IMR-90 (cell line): ENCODE measurements at regions not wholly inside any gene's neighbourhood (a gene's known extent, or its start where the extent isn't known, plus 50 kb on each side); places are given as distances from the start of the nearest gene placed in this dataset.

Experiments used
- ATAC-seq: fragments of 200-7000 bp; cut with Tn5 transposase; 2 replicates; pipeline ENCODE4 v1.9.1; 2020; ENCODE audit warnings: low read depth, mild to moderate bottlenecking, moderate library complexity
- BruUV-seq: library from RNA; stranded (reverse); fragments of 400-500 nt; replicated peaks from 2 replicates; lab custom pipeline; 2021; lab: Mats Ljungman, UMichigan
- CTCF ChIA-PET: fragments of 300-600 bp; formaldehyde crosslinking; extraction: SDS; loops from one replicate; lab custom pipeline; 2021; ENCODE audit warnings: antibody characterized with exemption; lab: Yijun Ruan, JAX
- POLR2A ChIA-PET: fragments of 300-600 bp; sonication (Branson Sonifier 250); formaldehyde crosslinking; loops from one replicate; lab custom pipeline; 2022; ENCODE audit warnings: antibody characterized with exemption; ENCODE audit not compliant: unreplicated experiment; lab: Charles Lee
- DNase-seq: peaks from one replicate; pipeline ENCODE4 v3.0.0; 2013
- H2AFZ ChIP-seq: replicated peaks from 2 replicates; pipeline ENCODE3; 2013; ENCODE audit warnings: low read length, mild to moderate bottlenecking; ENCODE audit not compliant: poor library complexity
- H2AK5ac ChIP-seq: 2 replicates; pipeline ENCODE4 v1.6.1; 2013; ENCODE audit warnings: low read depth, low read length, inconsistent platforms
- H2AK9ac ChIP-seq: replicated peaks from 2 replicates; pipeline ENCODE3; 2013; ENCODE audit warnings: mild to moderate bottlenecking, low read depth, low read length, moderate library complexity; ENCODE audit not compliant: poor library complexity
- H2BK120ac ChIP-seq: 2 replicates; pipeline ENCODE4 v1.6.1; 2013; ENCODE audit warnings: low read depth, low read length, inconsistent platforms
- H2BK15ac ChIP-seq: 3 replicates; pipeline ENCODE4 v1.6.1; 2013; ENCODE audit warnings: low read depth, low read length, inconsistent platforms
- H2BK20ac ChIP-seq: 2 replicates; pipeline ENCODE4 v1.6.1; 2013; ENCODE audit warnings: low read depth, mild to moderate bottlenecking, inconsistent platforms, low read length, moderate library complexity
- H2BK5ac ChIP-seq: 2 replicates; pipeline ENCODE4 v1.6.1; 2013; ENCODE audit warnings: mild to moderate bottlenecking, low read depth, low read length, inconsistent platforms; ENCODE audit not compliant: poor library complexity, severe bottlenecking
- H3K14ac ChIP-seq: replicated peaks from 2 replicates; pipeline ENCODE4 v1.6.1; 2013; ENCODE audit warnings: low read depth, low read length, inconsistent platforms
- H3K18ac ChIP-seq: 2 replicates; pipeline ENCODE4 v1.6.1; 2013; ENCODE audit warnings: low read depth, low read length, control low read depth
- H3K23ac ChIP-seq: 2 replicates; pipeline ENCODE4 v1.6.1; 2013; ENCODE audit warnings: low read depth, low read length, inconsistent platforms
- H3K27ac ChIP-seq: 2 replicates; pipeline ENCODE4 v1.5.1; 2013; ENCODE audit warnings: mild to moderate bottlenecking, control low read depth, low read length; ENCODE audit not compliant: insufficient read depth
- H3K27me3 ChIP-seq: 2 replicates; pipeline ENCODE4 v1.6.1; 2013; ENCODE audit warnings: low read length; ENCODE audit not compliant: control insufficient read depth, insufficient read depth
- H3K36me3 ChIP-seq: 2 replicates; pipeline ENCODE4 v1.6.1; 2013; ENCODE audit warnings: low read length, mixed read lengths; ENCODE audit not compliant: control insufficient read depth, insufficient read depth
- H3K4ac ChIP-seq: 2 replicates; pipeline ENCODE4 v1.6.1; 2013; ENCODE audit warnings: low read depth, low read length, inconsistent platforms
- H3K4me1 ChIP-seq: 2 replicates; pipeline ENCODE4 v1.6.1; 2013; ENCODE audit warnings: low read length, mixed read lengths; ENCODE audit not compliant: control insufficient read depth, insufficient read depth
- H3K4me2 ChIP-seq: 2 replicates; pipeline ENCODE4 v1.6.1; 2013; ENCODE audit warnings: low read depth, mild to moderate bottlenecking, control low read depth, low read length, moderate library complexity
- H3K4me3 ChIP-seq: 2 replicates; pipeline ENCODE4 v1.5.1; 2013; ENCODE audit warnings: low read depth, mild to moderate bottlenecking, control low read depth, low read length, moderate library complexity; ENCODE audit not compliant: insufficient read depth
- H3K56ac ChIP-seq: 2 replicates; pipeline ENCODE4 v1.6.1; 2013; ENCODE audit warnings: low read length, inconsistent platforms; ENCODE audit not compliant: insufficient read depth; ENCODE audit errors: extremely low read depth
- H3K79me1 ChIP-seq, 2 experiments: 2 replicates each; pipeline ENCODE4 v1.6.1; 2013; ENCODE audit warnings: low read length in 2 of 2, inconsistent platforms in 1 of 2, low read depth in 1 of 2
- H3K9ac ChIP-seq: 2 replicates; pipeline ENCODE4 v1.6.1; 2013; ENCODE audit warnings: low read depth, low read length, control low read depth
- H3K9me1 ChIP-seq: 2 replicates; pipeline ENCODE4 v1.6.1; 2013; ENCODE audit warnings: low read length, inconsistent platforms; ENCODE audit not compliant: insufficient read depth
- H3K9me3 ChIP-seq: 2 replicates; pipeline ENCODE4 v1.6.1; 2013; ENCODE audit warnings: low read length; ENCODE audit not compliant: control insufficient read depth, insufficient read depth
- H4K20me1 ChIP-seq: 2 replicates; pipeline ENCODE4 v1.6.1; 2013; ENCODE audit warnings: low read length, inconsistent platforms; ENCODE audit not compliant: insufficient read depth
- H4K5ac ChIP-seq: 2 replicates; pipeline ENCODE4 v1.6.1; 2013; ENCODE audit warnings: mild to moderate bottlenecking, low read depth, low read length, control low read depth
- H4K8ac ChIP-seq, 2 experiments: 2 replicates each; pipeline ENCODE4 v1.6.1; 2013; ENCODE audit warnings: low read depth in 2 of 2, low read length in 2 of 2, control low read depth in 1 of 2, inconsistent platforms in 1 of 2
- H4K91ac ChIP-seq: 2 replicates; pipeline ENCODE4 v1.6.1; 2013; ENCODE audit warnings: low read depth, low read length, inconsistent platforms; ENCODE audit not compliant: insufficient read depth
- BHLHE40 ChIP-seq: fragments of 150-350 bp; IDR thresholded peaks from 2 replicates; pipeline ENCODE4 v1.6.1; 2016; ENCODE audit warnings: mild to moderate bottlenecking, low read depth, low read length
- CEBPB ChIP-seq: IDR thresholded peaks from 2 replicates; pipeline ENCODE4 v1.6.1; 2012; ENCODE audit warnings: low read depth, low read length, improper control_type of control experiment
- CHD1 ChIP-seq: IDR thresholded peaks from 2 replicates; pipeline ENCODE4 v1.6.1; 2012; ENCODE audit warnings: low read depth, low read length, improper control_type of control experiment
- ELK1 ChIP-seq: fragments of 150-350 bp; IDR thresholded peaks from 2 replicates; pipeline ENCODE4 v1.6.1; 2016; ENCODE audit warnings: low read depth, mild to moderate bottlenecking, low read length, moderate library complexity, borderline replicate concordance
- FOS ChIP-seq: fragments of 150-350 bp; IDR thresholded peaks from 2 replicates; pipeline ENCODE4 v1.6.1; 2016; ENCODE audit warnings: low read depth, low read length
- MAFK ChIP-seq: IDR thresholded peaks from 2 replicates; pipeline ENCODE4 v1.6.1; 2012; ENCODE audit warnings: low read depth, low read length, improper control_type of control experiment
- MAZ ChIP-seq: IDR thresholded peaks from 2 replicates; pipeline ENCODE4 v1.6.1; 2012; ENCODE audit warnings: low read depth, mild to moderate bottlenecking, low read length, improper control_type of control experiment, moderate library complexity, borderline replicate concordance
- MXI1 ChIP-seq: IDR thresholded peaks from 2 replicates; pipeline ENCODE4 v1.6.1; 2012; ENCODE audit warnings: low read depth, mild to moderate bottlenecking, low read length, moderate library complexity, borderline replicate concordance
- NFE2L2 ChIP-seq: fragments of 150-350 bp; IDR thresholded peaks from 2 replicates; pipeline ENCODE4 v1.6.1; 2016; ENCODE audit warnings: low read depth, mild to moderate bottlenecking, low read length
- POLR2A ChIP-seq: IDR thresholded peaks from 2 replicates; pipeline ENCODE4 v1.6.1; 2012; ENCODE audit warnings: mild to moderate bottlenecking, low read depth, low read length
- RAD21 ChIP-seq: IDR thresholded peaks from 2 replicates; pipeline ENCODE4 v1.6.1; 2012; ENCODE audit warnings: low read length, improper control_type of control experiment
- RCOR1 ChIP-seq: IDR thresholded peaks from 2 replicates; pipeline ENCODE4 v1.6.1; 2012; ENCODE audit warnings: mild to moderate bottlenecking, low read length, improper control_type of control experiment; ENCODE audit not compliant: insufficient replicate concordance
- RFX5 ChIP-seq: IDR thresholded peaks from 2 replicates; pipeline ENCODE4 v1.8.0; 2012; ENCODE audit warnings: low read depth, mild to moderate bottlenecking, low read length, moderate library complexity
- SMC3 ChIP-seq: fragments of 150-350 bp; IDR thresholded peaks from 2 replicates; pipeline ENCODE4 v1.6.1; 2016; ENCODE audit warnings: low read depth, mild to moderate bottlenecking, antibody characterized with exemption, low read length, moderate library complexity
- WGBS, 2 experiments: methylation state at CpG; one replicate each; pipeline versions ENCODE4 v1.1.5 to v1.1.7; 2013; ENCODE audit warnings: missing lambda C conversion rate in 2 of 2; ENCODE audit not compliant: insufficient read length in 1 of 2; ENCODE audit errors: extremely low coverage in 2 of 2; 5-methylcytosine and 5-hydroxymethylcytosine counted together
- dilution Hi-C: fragments of 300-500 bp; cut with HindIII; formaldehyde crosslinking; loops from one replicate; pipeline ENCODE4 v1.14.3; 2018; ENCODE audit warnings: low sequenced_read_pairs; ENCODE audit not compliant: unreplicated experiment
- in situ Hi-C: fragments of 300-500 bp; cut with MboI; formaldehyde crosslinking; loops from 3 replicates; pipeline ENCODE4 v1.14.3; 2019; ENCODE audit warnings: low sequenced_read_pairs, inconsistent platforms, mixed read lengths
- intact Hi-C: fragments of 100-400 bp; cut with micrococcal nuclease; formaldehyde crosslinking; loops from 2 replicates; pipeline ENCODE4 v1.10.0; 2022
- TF ChIP-seq, protein P1 (sequence below): fragments of 150-350 bp; IDR thresholded peaks from 2 replicates; pipeline ENCODE4 v1.6.1; 2017; ENCODE audit warnings: mild to moderate bottlenecking, antibody characterized with exemption, low read length, low read depth
- TF ChIP-seq, protein P2 (sequence below): conservative IDR thresholded peaks from 2 replicates; pipeline ENCODE4 v1.5.1; 2012; ENCODE audit warnings: mild to moderate bottlenecking, low read depth, low read length, improper control_type of control experiment

GRCh38 chr20:48090314-48090713 is 305.0 kb upstream of the SULF2 start:
- H2BK120ac ChIP-seq, result no peak overlapping the region
- intact Hi-C loops, result no loop called here
- H3K36me3 ChIP-seq, result no peaks in the 10 kb centered on the region
- no peak overlapping the region for H3K27ac ChIP-seq
- no peaks in the 10 kb centered on the region for H3K27me3 ChIP-seq
- H3K9me3 ChIP-seq, result 0 out of 2 replicates have a peak, but pooled peaks cover 2% of the 10 kb centered on the region
- H2AFZ ChIP-seq, result no peak overlapping the region
- no peak overlapping the region for H3K9ac ChIP-seq
- H3K4me2 ChIP-seq, result no peak overlapping the region
- no peak overlapping the region for H2AK9ac ChIP-seq
- no peak overlapping the region for H2BK5ac ChIP-seq
- ChIA-PET CTCF (no interaction called here), POLR2A (no interaction called here)
- dilution Hi-C loops, result no loop called here
- H3K4ac ChIP-seq, result no peak overlapping the region
- H2AK5ac ChIP-seq, result no peak overlapping the region
- no peaks in the 10 kb centered on the region for H3K9me1 ChIP-seq
- H4K8ac ChIP-seq, result no peak overlapping the region
- H3K4me3 ChIP-seq, result no peak overlapping the region
- H3K23ac ChIP-seq, result no peak overlapping the region
- DNase-seq (no peak), ATAC-seq (no peak)
- in situ Hi-C loops, result no loop called here
- BruUV-seq, result no TSS peak
- H2BK15ac ChIP-seq, result no peak overlapping the region
- H4K20me1 ChIP-seq, result no peaks in the 10 kb centered on the region
- no peak overlapping the region for H2BK20ac ChIP-seq
- H3K4me1 ChIP-seq, result no peaks in the 10 kb centered on the region
- no peaks in the 10 kb centered on the region for H3K79me1 ChIP-seq
- H3K18ac ChIP-seq, result no peak overlapping the region
- no peak for TF ChIP-seq MAZ
- TF ChIP-seq, protein P1, sequence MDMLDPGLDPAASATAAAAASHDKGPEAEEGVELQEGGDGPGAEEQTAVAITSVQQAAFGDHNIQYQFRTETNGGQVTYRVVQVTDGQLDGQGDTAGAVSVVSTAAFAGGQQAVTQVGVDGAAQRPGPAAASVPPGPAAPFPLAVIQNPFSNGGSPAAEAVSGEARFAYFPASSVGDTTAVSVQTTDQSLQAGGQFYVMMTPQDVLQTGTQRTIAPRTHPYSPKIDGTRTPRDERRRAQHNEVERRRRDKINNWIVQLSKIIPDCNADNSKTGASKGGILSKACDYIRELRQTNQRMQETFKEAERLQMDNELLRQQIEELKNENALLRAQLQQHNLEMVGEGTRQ, result no peak
- TF ChIP-seq SMC3, result no peak
- TF ChIP-seq BHLHE40, result no peak
- no peak for TF ChIP-seq NFE2L2
- TF ChIP-seq RFX5, result no peak
- TF ChIP-seq RCOR1, result no peak
- no peak for TF ChIP-seq CHD1
- no peak for TF ChIP-seq FOS
- TF ChIP-seq, protein P2, sequence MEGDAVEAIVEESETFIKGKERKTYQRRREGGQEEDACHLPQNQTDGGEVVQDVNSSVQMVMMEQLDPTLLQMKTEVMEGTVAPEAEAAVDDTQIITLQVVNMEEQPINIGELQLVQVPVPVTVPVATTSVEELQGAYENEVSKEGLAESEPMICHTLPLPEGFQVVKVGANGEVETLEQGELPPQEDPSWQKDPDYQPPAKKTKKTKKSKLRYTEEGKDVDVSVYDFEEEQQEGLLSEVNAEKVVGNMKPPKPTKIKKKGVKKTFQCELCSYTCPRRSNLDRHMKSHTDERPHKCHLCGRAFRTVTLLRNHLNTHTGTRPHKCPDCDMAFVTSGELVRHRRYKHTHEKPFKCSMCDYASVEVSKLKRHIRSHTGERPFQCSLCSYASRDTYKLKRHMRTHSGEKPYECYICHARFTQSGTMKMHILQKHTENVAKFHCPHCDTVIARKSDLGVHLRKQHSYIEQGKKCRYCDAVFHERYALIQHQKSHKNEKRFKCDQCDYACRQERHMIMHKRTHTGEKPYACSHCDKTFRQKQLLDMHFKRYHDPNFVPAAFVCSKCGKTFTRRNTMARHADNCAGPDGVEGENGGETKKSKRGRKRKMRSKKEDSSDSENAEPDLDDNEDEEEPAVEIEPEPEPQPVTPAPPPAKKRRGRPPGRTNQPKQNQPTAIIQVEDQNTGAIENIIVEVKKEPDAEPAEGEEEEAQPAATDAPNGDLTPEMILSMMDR, result no peak
- TF ChIP-seq ELK1, result no peak
- no peak for TF ChIP-seq MXI1
- TF ChIP-seq MAFK, result no peak
- TF ChIP-seq RAD21, result no peak
- TF ChIP-seq CEBPB, result no peak
- no peak for TF ChIP-seq POLR2A
- WGBS, 2 experiments, result 100% methylated on average over 1 of the region's 2 CpGs; no CpG with 5 or more reads in 1 of the 2 experiments
- H4K5ac ChIP-seq, result no peak overlapping the region
- no peak overlapping the region for H3K14ac ChIP-seq
- no peak overlapping the region for H3K56ac ChIP-seq
- no peak overlapping the region for H4K91ac ChIP-seq
